GM12878 (cell line): ENCODE measurements at regions not wholly inside any gene's neighbourhood (a gene's known extent, or its start where the extent isn't known, plus 50 kb on each side); places are given as distances from the start of the nearest gene placed in this dataset.

Experiments used
- ATAC-seq: fragments of 200-7000 bp; cut with Tn5 transposase; 3 replicates; pipeline ENCODE4 v1.9.1; 2020; ENCODE audit warnings: mild to moderate bottlenecking, moderate library complexity
- BruUV-seq: library from RNA; stranded (reverse); fragments of 400-500 nt; replicated peaks from 2 replicates; lab custom pipeline; 2021; lab: Mats Ljungman, UMichigan
- CTCF ChIA-PET: fragments of 300-600 bp; sonication (Branson Sonifier 250); formaldehyde crosslinking; extraction: SDS; loops from one replicate; lab custom pipeline; 2021; ENCODE audit warnings: inconsistent platforms; lab: Yijun Ruan, JAX
- POLR2A ChIA-PET: fragments of 350-600 bp; formaldehyde crosslinking; extraction: SDS; loops from one replicate; lab custom pipeline; 2021; ENCODE audit warnings: inconsistent platforms; lab: Charles Lee
- RAD21 ChIA-PET: fragments of 300-600 bp; sonication (Branson Sonifier 250); formaldehyde crosslinking; loops from one replicate; lab custom pipeline; 2023; ENCODE audit warnings: antibody characterized with exemption; ENCODE audit not compliant: unreplicated experiment; lab: Charles Lee
- SMC1A ChIA-PET: fragments of 300-600 bp; sonication (Branson Sonifier 250); formaldehyde crosslinking; loops from one replicate; lab custom pipeline; 2023; ENCODE audit not compliant: unreplicated experiment, uncharacterized antibody; lab: Charles Lee
- DNase-seq: peaks from one replicate; pipeline ENCODE4 v3.0.0-alpha.2; 2011; ENCODE audit warnings: low read depth, low spot score
- FAIRE-seq: peaks from 3 replicates; lab custom pipeline; 2011; peaks lifted over from hg19 to GRCh38; lab: Jason Lieb, UNC
- H2AFZ ChIP-seq: 2 replicates; pipeline ENCODE4 v1.6.0; 2011; ENCODE audit warnings: low read depth, low read length, control low read depth; ENCODE audit not compliant: control insufficient read depth
- H3K27ac ChIP-seq: 2 replicates; pipeline ENCODE4 v1.5.1; 2011; ENCODE audit warnings: control low read depth; ENCODE audit not compliant: control insufficient read depth, insufficient read depth
- H3K27me3 ChIP-seq, 2 experiments: replicated peaks in 1 of 2; 2 replicates each; pipeline versions ENCODE4 v1.6.0 to v1.6.1; 2011; ENCODE audit warnings: low read length in 1 of 2; ENCODE audit not compliant: control insufficient read depth in 2 of 2, insufficient read depth in 2 of 2
- H3K36me3 ChIP-seq, 2 experiments: 2 replicates each; pipeline ENCODE4 v1.5.1; 2011; ENCODE audit warnings: low read length in 1 of 2; ENCODE audit not compliant: control insufficient read depth in 2 of 2, insufficient read depth in 2 of 2
- H3K4me1 ChIP-seq: 2 replicates; pipeline ENCODE4 v1.6.1; 2011; ENCODE audit warnings: mild to moderate bottlenecking, low read length, moderate library complexity, mixed read lengths; ENCODE audit not compliant: control insufficient read depth, insufficient read depth
- H3K4me2 ChIP-seq: 2 replicates; pipeline ENCODE4 v1.6.0; 2011; ENCODE audit warnings: control low read depth; ENCODE audit not compliant: control insufficient read depth, insufficient read depth
- H3K4me3 ChIP-seq: fragments of 200-600 bp; sonication (generic); 2 replicates; pipeline ENCODE4 v1.5.1; 2016
- H3K79me2 ChIP-seq: 2 replicates; pipeline ENCODE4 v1.6.0; 2011; ENCODE audit warnings: low read length; ENCODE audit not compliant: control insufficient read depth, insufficient read depth
- H3K9ac ChIP-seq: 2 replicates; pipeline ENCODE4 v1.8.0; 2011; ENCODE audit warnings: low read length, control low read depth, mixed read lengths; ENCODE audit not compliant: control insufficient read depth, insufficient read depth
- H3K9me3 ChIP-seq: replicated peaks from 3 replicates; pipeline ENCODE4 v1.5.1; 2011; ENCODE audit warnings: mild to moderate bottlenecking, low read length; ENCODE audit not compliant: control insufficient read depth, insufficient read depth
- H4K20me1 ChIP-seq: 2 replicates; pipeline ENCODE4 v1.6.0; 2011; ENCODE audit not compliant: control insufficient read depth, insufficient read depth
- EZH2 ChIP-seq: IDR thresholded peaks from 2 replicates; pipeline ENCODE4 v1.6.1; 2012; ENCODE audit warnings: low read depth, mild to moderate bottlenecking, control low read depth, inconsistent platforms, low read length, borderline replicate concordance; ENCODE audit not compliant: control insufficient read depth
- SIN3A ChIP-seq: IDR thresholded peaks from 2 replicates; pipeline ENCODE4 v1.6.1; 2012; ENCODE audit warnings: low read depth, low read length, improper control_type of control experiment
- TCF3 ChIP-seq: IDR thresholded peaks from 2 replicates; pipeline ENCODE4 v1.6.1; 2012; ENCODE audit warnings: low read depth, mild to moderate bottlenecking, low read length, borderline replicate concordance; ENCODE audit not compliant: insufficient read depth
- WGBS: methylation state at CpG from one replicate; pipeline ENCODE4 v1.1.6; 2016; ENCODE audit warnings: low lambda C conversion rate; ENCODE audit not compliant: insufficient replicate concordance, insufficient coverage; ENCODE audit errors: missing lambda C conversion rate; 5-methylcytosine and 5-hydroxymethylcytosine counted together
- in situ Hi-C: fragments of 300-500 bp; cut with MboI; formaldehyde crosslinking; loops from 9 replicates; pipeline ENCODE4 v1.14.3; 2018; ENCODE audit warnings: mixed read lengths
- intact Hi-C: fragments of 100-400 bp; cut with micrococcal nuclease; formaldehyde crosslinking; loops from one replicate; pipeline ENCODE4 v1.14.2; 2022; ENCODE audit not compliant: unreplicated experiment
- TF ChIP-seq, protein P1 (sequence below): fragments of 450-650 bp; IDR thresholded peaks from 2 replicates; pipeline ENCODE4 v1.6.1; 2018; ENCODE audit warnings: borderline replicate concordance, mild to moderate bottlenecking; ENCODE audit not compliant: partially characterized antibody
- TF ChIP-seq, protein P2 (sequence below): fragments of 450-650 bp; formaldehyde crosslinking; IDR thresholded peaks from 2 replicates; pipeline ENCODE4 v1.4.0; 2020; ENCODE audit warnings: mild to moderate bottlenecking, moderate library complexity

DNA sequence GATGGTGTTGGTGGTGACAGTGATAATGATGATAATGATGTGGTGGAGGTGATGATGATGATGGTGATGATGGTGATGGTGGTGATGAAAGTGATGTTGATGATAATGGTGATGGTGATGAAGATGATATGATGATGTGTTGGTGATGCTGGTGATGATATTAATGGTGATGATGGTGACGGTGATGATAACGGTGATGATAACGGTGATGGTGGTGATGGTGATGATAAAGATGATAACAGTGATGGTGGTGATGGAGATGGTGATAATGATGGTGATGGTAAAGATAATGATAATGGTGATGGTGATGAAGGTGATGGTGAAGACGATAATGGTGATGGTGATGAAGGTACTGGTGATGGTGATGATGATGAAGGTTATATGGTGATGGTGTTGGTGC is 76.6 kb downstream of the UNCX start:
- Histone ChIP-seq H3K4me3 (no peak overlapping the region), H2AFZ (no peak overlapping the region), H3K4me1 (no peaks in the 10 kb centered on the region), H3K4me2 (no peak overlapping the region), H3K27me3 (no peaks in the 10 kb centered on the region; a peak in 1 of 4 replicates), H4K20me1 (no peaks in the 10 kb centered on the region), H3K79me2 (no peaks in the 10 kb centered on the region), H3K36me3 (no peaks in the 10 kb centered on the region), H3K9ac (no peak overlapping the region), H3K27ac (no peak overlapping the region), H3K9me3 (no peaks in the 10 kb centered on the region)
- ATAC-seq, result no peak
- ChIA-PET SMC1A (no interaction called here), RAD21 (no interaction called here), POLR2A (no interaction called here), CTCF (no interaction called here)
- no peak for FAIRE-seq
- in situ Hi-C loops, result no loop called here
- no peak for DNase-seq
- no peak for TF ChIP-seq SIN3A
- TF ChIP-seq TCF3, result no peak
- TF ChIP-seq EZH2, result no peak
- TF ChIP-seq, protein P1, sequence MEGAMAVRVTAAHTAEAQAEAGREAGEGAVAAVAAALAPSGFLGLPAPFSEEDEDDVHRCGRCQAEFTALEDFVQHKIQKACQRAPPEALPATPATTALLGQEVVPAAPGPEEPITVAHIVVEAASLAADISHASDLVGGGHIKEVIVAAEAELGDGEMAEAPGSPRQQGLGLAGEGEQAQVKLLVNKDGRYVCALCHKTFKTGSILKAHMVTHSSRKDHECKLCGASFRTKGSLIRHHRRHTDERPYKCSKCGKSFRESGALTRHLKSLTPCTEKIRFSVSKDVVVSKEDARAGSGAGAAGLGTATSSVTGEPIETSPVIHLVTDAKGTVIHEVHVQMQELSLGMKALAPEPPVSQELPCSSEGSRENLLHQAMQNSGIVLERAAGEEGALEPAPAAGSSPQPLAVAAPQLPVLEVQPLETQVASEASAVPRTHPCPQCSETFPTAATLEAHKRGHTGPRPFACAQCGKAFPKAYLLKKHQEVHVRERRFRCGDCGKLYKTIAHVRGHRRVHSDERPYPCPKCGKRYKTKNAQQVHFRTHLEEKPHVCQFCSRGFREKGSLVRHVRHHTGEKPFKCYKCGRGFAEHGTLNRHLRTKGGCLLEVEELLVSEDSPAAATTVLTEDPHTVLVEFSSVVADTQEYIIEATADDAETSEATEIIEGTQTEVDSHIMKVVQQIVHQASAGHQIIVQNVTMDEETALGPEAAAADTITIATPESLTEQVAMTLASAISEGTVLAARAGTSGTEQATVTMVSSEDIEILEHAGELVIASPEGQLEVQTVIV, result peak; percentile 22
- TF ChIP-seq, protein P2, sequence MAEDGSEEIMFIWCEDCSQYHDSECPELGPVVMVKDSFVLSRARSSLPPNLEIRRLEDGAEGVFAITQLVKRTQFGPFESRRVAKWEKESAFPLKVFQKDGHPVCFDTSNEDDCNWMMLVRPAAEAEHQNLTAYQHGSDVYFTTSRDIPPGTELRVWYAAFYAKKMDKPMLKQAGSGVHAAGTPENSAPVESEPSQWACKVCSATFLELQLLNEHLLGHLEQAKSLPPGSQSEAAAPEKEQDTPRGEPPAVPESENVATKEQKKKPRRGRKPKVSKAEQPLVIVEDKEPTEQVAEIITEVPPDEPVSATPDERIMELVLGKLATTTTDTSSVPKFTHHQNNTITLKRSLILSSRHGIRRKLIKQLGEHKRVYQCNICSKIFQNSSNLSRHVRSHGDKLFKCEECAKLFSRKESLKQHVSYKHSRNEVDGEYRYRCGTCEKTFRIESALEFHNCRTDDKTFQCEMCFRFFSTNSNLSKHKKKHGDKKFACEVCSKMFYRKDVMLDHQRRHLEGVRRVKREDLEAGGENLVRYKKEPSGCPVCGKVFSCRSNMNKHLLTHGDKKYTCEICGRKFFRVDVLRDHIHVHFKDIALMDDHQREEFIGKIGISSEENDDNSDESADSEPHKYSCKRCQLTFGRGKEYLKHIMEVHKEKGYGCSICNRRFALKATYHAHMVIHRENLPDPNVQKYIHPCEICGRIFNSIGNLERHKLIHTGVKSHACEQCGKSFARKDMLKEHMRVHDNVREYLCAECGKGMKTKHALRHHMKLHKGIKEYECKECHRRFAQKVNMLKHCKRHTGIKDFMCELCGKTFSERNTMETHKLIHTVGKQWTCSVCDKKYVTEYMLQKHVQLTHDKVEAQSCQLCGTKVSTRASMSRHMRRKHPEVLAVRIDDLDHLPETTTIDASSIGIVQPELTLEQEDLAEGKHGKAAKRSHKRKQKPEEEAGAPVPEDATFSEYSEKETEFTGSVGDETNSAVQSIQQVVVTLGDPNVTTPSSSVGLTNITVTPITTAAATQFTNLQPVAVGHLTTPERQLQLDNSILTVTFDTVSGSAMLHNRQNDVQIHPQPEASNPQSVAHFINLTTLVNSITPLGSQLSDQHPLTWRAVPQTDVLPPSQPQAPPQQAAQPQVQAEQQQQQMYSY (CRISPR knock-in tag), result no peak
- 37% methylated on average over 4 of the region's 4 CpGs for WGBS
- intact Hi-C loops, result no loop called here
- no TSS peak for BruUV-seq
